ENCODE measurements at regions not wholly inside any gene's neighbourhood (a gene's known extent, or its start where the extent isn't known, plus 50 kb on each side); places are given as distances from the start of the nearest gene placed in this dataset.

DNA sequence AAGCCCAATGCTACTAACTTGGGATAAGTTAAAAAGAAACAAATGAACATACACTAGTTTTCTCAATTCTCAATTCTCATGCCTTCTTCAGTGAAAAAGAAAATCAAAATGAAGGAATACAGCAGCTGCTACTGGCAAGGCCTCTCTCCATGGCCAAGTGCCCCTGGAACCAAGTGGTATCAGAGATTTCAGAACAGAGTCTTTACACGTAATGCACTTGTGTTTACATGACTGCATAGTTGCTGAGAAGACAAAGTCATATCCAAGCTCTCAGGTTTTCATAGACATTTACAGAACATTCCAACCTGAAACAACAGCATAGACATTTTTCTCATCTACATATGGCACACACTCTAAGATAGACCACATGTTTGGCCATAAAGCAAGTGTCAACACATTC lies 789.9 kb downstream of the CBLN2 start:
- TF ChIP-seq POLR2A (IDR thresholded peaks at IDR 0.05; ENCODE audit: extremely low read depth, insufficient read length), result no peak
- TF ChIP-seq, protein P1, sequence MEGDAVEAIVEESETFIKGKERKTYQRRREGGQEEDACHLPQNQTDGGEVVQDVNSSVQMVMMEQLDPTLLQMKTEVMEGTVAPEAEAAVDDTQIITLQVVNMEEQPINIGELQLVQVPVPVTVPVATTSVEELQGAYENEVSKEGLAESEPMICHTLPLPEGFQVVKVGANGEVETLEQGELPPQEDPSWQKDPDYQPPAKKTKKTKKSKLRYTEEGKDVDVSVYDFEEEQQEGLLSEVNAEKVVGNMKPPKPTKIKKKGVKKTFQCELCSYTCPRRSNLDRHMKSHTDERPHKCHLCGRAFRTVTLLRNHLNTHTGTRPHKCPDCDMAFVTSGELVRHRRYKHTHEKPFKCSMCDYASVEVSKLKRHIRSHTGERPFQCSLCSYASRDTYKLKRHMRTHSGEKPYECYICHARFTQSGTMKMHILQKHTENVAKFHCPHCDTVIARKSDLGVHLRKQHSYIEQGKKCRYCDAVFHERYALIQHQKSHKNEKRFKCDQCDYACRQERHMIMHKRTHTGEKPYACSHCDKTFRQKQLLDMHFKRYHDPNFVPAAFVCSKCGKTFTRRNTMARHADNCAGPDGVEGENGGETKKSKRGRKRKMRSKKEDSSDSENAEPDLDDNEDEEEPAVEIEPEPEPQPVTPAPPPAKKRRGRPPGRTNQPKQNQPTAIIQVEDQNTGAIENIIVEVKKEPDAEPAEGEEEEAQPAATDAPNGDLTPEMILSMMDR (IDR thresholded peaks at IDR 0.05; ENCODE audit: low read depth, low read length), result no peak
- TF ChIP-seq, protein P2, sequence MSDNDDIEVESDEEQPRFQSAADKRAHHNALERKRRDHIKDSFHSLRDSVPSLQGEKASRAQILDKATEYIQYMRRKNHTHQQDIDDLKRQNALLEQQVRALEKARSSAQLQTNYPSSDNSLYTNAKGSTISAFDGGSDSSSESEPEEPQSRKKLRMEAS (IDR thresholded peaks at IDR 0.05; ENCODE audit: low read depth, low read length), result no peak

All from NB4 (cell line).